ENCODE measurements at regions not wholly inside any gene's neighbourhood (a gene's known extent, or its start where the extent isn't known, plus 50 kb on each side); places are given as distances from the start of the nearest gene placed in this dataset.

- FAIRE-seq = no peak
These were observed 109.6 kb upstream of the BMP2 start for GRCh38 chr20:6657904-6658303.

GRCh38 chr20:6657111-6657510 is 110.4 kb upstream of the BMP2 start:
- FAIRE-seq = no peak

- FAIRE-seq = no peak
These were observed 112.8 kb upstream of the BMP2 start for GRCh38 chr20:6654513-6655252.

GRCh38 chr20:6651561-6651960 is 115.9 kb upstream of the BMP2 start:
- FAIRE-seq = no peak

- FAIRE-seq = no peak
These were observed 116.5 kb upstream of the BMP2 start for GRCh38 chr20:6651016-6651415.

- FAIRE-seq = no peak
These were observed 121.4 kb upstream of the BMP2 start for GRCh38 chr20:6646021-6646636.

- no peak for FAIRE-seq
These were observed 122.5 kb upstream of the BMP2 start for GRCh38 chr20:6644813-6645628.

- FAIRE-seq = no peak
These were observed 126.5 kb upstream of the BMP2 start for GRCh38 chr20:6641012-6641411.

GRCh38 chr20:6637160-6637579 is 130.3 kb upstream of the BMP2 start:
- FAIRE-seq = no peak

- peak; percentile 21 for FAIRE-seq
These were observed 131.0 kb upstream of the BMP2 start for GRCh38 chr20:6636209-6637159.

- FAIRE-seq = no peak
These were observed 132.3 kb upstream of the BMP2 start for GRCh38 chr20:6635034-6635736.

GRCh38 chr20:6632187-6632586 is 135.3 kb upstream of the BMP2 start:
- no peak for FAIRE-seq

GRCh38 chr20:6630514-6630913 is 137.0 kb upstream of the BMP2 start:
- FAIRE-seq = no peak

GRCh38 chr20:6629564-6629963 is 137.9 kb upstream of the BMP2 start:
- no peak for FAIRE-seq

GRCh38 chr20:6626805-6627204 is 140.7 kb upstream of the BMP2 start:
- no peak for FAIRE-seq

- no peak for FAIRE-seq
These were observed 143.5 kb upstream of the BMP2 start for GRCh38 chr20:6623989-6624388.

- no peak for FAIRE-seq
These were observed 145.4 kb upstream of the BMP2 start for GRCh38 chr20:6622041-6622440.

- FAIRE-seq = no peak
These were observed 149.4 kb upstream of the BMP2 start for GRCh38 chr20:6618051-6618450.

GRCh38 chr20:6616421-6616820 is 151.1 kb upstream of the BMP2 start:
- FAIRE-seq = no peak

- no peak for FAIRE-seq
These were observed 152.7 kb upstream of the BMP2 start for GRCh38 chr20:6614836-6615235.

GRCh38 chr20:6613280-6613861 is 154.1 kb upstream of the BMP2 start:
- FAIRE-seq = no peak

GRCh38 chr20:6612606-6612923 is 154.9 kb upstream of the BMP2 start:
- no peak for FAIRE-seq

Data from endometrium (tissue), 2 donors.